HUES6 (cell line): ENCODE measurements at regions not wholly inside any gene's neighbourhood (a gene's known extent, or its start where the extent isn't known, plus 50 kb on each side); places are given as distances from the start of the nearest gene placed in this dataset.
"Not testable (repeated sequence)": the region's sequence is repeated elsewhere in the genome, so short reads cannot be mapped to it uniquely, and the experiment has no call there.

Experiments
- H3K27ac ChIP-seq: 2 replicates; pipeline ENCODE4 v1.7.0; 2013; ENCODE audit warnings: low read depth, mild to moderate bottlenecking, low read length, inconsistent platforms
- H3K27me3 ChIP-seq: 2 replicates; pipeline ENCODE4 v1.6.1; 2013; ENCODE audit warnings: low read length; ENCODE audit not compliant: control insufficient read depth, insufficient read depth
- H3K36me3 ChIP-seq: 2 replicates; pipeline ENCODE4 v1.6.1; 2013; ENCODE audit warnings: low read length; ENCODE audit not compliant: control insufficient read depth, insufficient read depth
- H3K4me1 ChIP-seq: 2 replicates; pipeline ENCODE4 v1.6.1; 2013; ENCODE audit warnings: low read length; ENCODE audit not compliant: control insufficient read depth, insufficient read depth
- H3K4me3 ChIP-seq: 2 replicates; pipeline ENCODE4 v1.5.1; 2013; ENCODE audit warnings: low read depth, low read length
- H3K9ac ChIP-seq: one replicate; pipeline ENCODE4 v1.6.1; 2013; ENCODE audit warnings: mild to moderate bottlenecking, low read length
- H3K9me3 ChIP-seq: 2 replicates; pipeline ENCODE4 v1.6.1; 2013; ENCODE audit warnings: low read depth, low read length; ENCODE audit not compliant: control insufficient read depth, insufficient read depth

- H3K36me3 ChIP-seq = no peaks in the 10 kb centered on the region
- H3K4me3 ChIP-seq = no peak overlapping the region
- H3K9me3 ChIP-seq = no peaks in the 10 kb centered on the region
- no peaks in the 10 kb centered on the region for H3K4me1 ChIP-seq
- no peak overlapping the region for H3K27ac ChIP-seq
- no peaks in the 10 kb centered on the region for H3K27me3 ChIP-seq
- H3K9ac ChIP-seq = no peak overlapping the region
Measured at GRCh38 chr6:126873351-126873750, 245.1 kb upstream of the RSPO3 start.

- H3K9me3 ChIP-seq = no peaks in the 10 kb centered on the region
- H3K4me1 ChIP-seq = no peaks in the 10 kb centered on the region
- H3K9ac ChIP-seq = no peak overlapping the region
- H3K4me3 ChIP-seq = no peak overlapping the region
- no peaks in the 10 kb centered on the region for H3K36me3 ChIP-seq
- no peak overlapping the region for H3K27ac ChIP-seq
- no peaks in the 10 kb centered on the region for H3K27me3 ChIP-seq
Measured at GRCh38 chr6:126873791-126874190, 244.7 kb upstream of the RSPO3 start.

- Histone ChIP-seq H3K9ac (no peak overlapping the region), H3K4me3 (no peak overlapping the region), H3K27me3 (no peaks in the 10 kb centered on the region), H3K9me3 (no peaks in the 10 kb centered on the region), H3K27ac (no peak overlapping the region), H3K36me3 (no peaks in the 10 kb centered on the region), H3K4me1 (no peaks in the 10 kb centered on the region)
Measured at GRCh38 chr6:126876446-126876845, 242.0 kb upstream of the RSPO3 start.

GRCh38 chr6:126880964-126881363 is 237.5 kb upstream of the RSPO3 start:
- no peak overlapping the region for H3K9ac ChIP-seq
- H3K4me1 ChIP-seq = no peaks in the 10 kb centered on the region
- no peak overlapping the region for H3K27ac ChIP-seq
- no peaks in the 10 kb centered on the region for H3K27me3 ChIP-seq
- no peaks in the 10 kb centered on the region for H3K36me3 ChIP-seq
- no peak overlapping the region for H3K4me3 ChIP-seq
- H3K9me3 ChIP-seq = no peaks in the 10 kb centered on the region

GRCh38 chr6:126886106-126886505 is 232.4 kb upstream of the RSPO3 start:
- Histone ChIP-seq H3K27me3 (no peaks in the 10 kb centered on the region), H3K9ac (no peak overlapping the region), H3K4me3 (no peak overlapping the region), H3K9me3 (no peaks in the 10 kb centered on the region), H3K4me1 (no peaks in the 10 kb centered on the region), H3K36me3 (no peaks in the 10 kb centered on the region), H3K27ac (no peak overlapping the region)

GRCh38 chr6:126888727-126889725 is 229.4 kb upstream of the RSPO3 start:
- no peak overlapping the region for H3K27ac ChIP-seq
- no peaks in the 10 kb centered on the region for H3K27me3 ChIP-seq
- no peaks in the 10 kb centered on the region for H3K4me1 ChIP-seq

GRCh38 chr6:126890055-126890454 is 228.4 kb upstream of the RSPO3 start:
- H3K27me3 ChIP-seq = no peaks in the 10 kb centered on the region
- H3K27ac ChIP-seq = no peak overlapping the region
- H3K4me3 ChIP-seq = no peak overlapping the region
- no peaks in the 10 kb centered on the region for H3K36me3 ChIP-seq
- peaks cover 2% of the 10 kb centered on the region; the same call in 1 of the 2 replicates for H3K9me3 ChIP-seq
- no peak overlapping the region for H3K9ac ChIP-seq
- H3K4me1 ChIP-seq = no peaks in the 10 kb centered on the region

More at GRCh38 chr6:126888727-126889725, 229.4 kb upstream of the RSPO3 start:
- Histone ChIP-seq H3K4me3 (no peak overlapping the region), H3K36me3 (no peaks in the 10 kb centered on the region), H3K9me3 (peaks cover 2% of the 10 kb centered on the region; the same call in 1 of the 2 replicates), H3K9ac (no peak overlapping the region)

GRCh38 chr6:126891158-126891557 is 227.3 kb upstream of the RSPO3 start:
- no peak overlapping the region for H3K27ac ChIP-seq
- no peaks in the 10 kb centered on the region for H3K4me1 ChIP-seq
- no peaks in the 10 kb centered on the region for H3K27me3 ChIP-seq

GRCh38 chr6:126892869-126893268 is 225.6 kb upstream of the RSPO3 start:
- H3K9me3 ChIP-seq, H3K4me1 ChIP-seq, H3K9ac ChIP-seq, H3K36me3 ChIP-seq, H3K27ac ChIP-seq, H3K27me3 ChIP-seq, H3K4me3 ChIP-seq: not testable (repeated sequence)

More at GRCh38 chr6:126891158-126891557, 227.3 kb upstream of the RSPO3 start:
- H3K9ac ChIP-seq = no peak overlapping the region
- H3K36me3 ChIP-seq = no peaks in the 10 kb centered on the region
- H3K4me3 ChIP-seq = no peak overlapping the region
- H3K9me3 ChIP-seq = peaks cover 2% of the 10 kb centered on the region; the same call in 1 of the 2 replicates

GRCh38 chr6:126897758-126898157 is 220.7 kb upstream of the RSPO3 start:
- H3K36me3 ChIP-seq = no peaks in the 10 kb centered on the region
- H3K27me3 ChIP-seq = no peaks in the 10 kb centered on the region
- H3K9me3 ChIP-seq = no peaks in the 10 kb centered on the region
- H3K4me3 ChIP-seq = no peak overlapping the region
- H3K27ac ChIP-seq = no peak overlapping the region
- H3K9ac ChIP-seq = no peak overlapping the region
- no peaks in the 10 kb centered on the region for H3K4me1 ChIP-seq

- Histone ChIP-seq H3K27me3 (no peaks in the 10 kb centered on the region), H3K27ac (no peak overlapping the region), H3K4me1 (no peaks in the 10 kb centered on the region)
Measured at GRCh38 chr6:126904176-126904575, 214.3 kb upstream of the RSPO3 start.

More at GRCh38 chr6:126904176-126904575, 214.3 kb upstream of the RSPO3 start:
- no peaks in the 10 kb centered on the region for H3K9me3 ChIP-seq
- H3K4me3 ChIP-seq = no peak overlapping the region
- H3K9ac ChIP-seq = no peak overlapping the region
- H3K36me3 ChIP-seq = no peaks in the 10 kb centered on the region
